T-helper 2 cell treated with Interferon-gamma antibody and Interleukin-4, amounts not matched to agents 100 ng/mL and 5 ng/mL, for 36 hours (primary cell): ENCODE measurements at regions not wholly inside any gene's neighbourhood (a gene's known extent, or its start where the extent isn't known, plus 50 kb on each side); places are given as distances from the start of the nearest gene placed in this dataset.
"Not testable (repeated sequence)": the region's sequence is repeated elsewhere in the genome, so short reads cannot be mapped to it uniquely, and the experiment has no call there.

Experiments used
- intact Hi-C: fragments of 100-400 bp; cut with micrococcal nuclease; formaldehyde crosslinking; loops from one replicate; pipeline ENCODE4 v1.15.1; 2023

GRCh38 chr15:53036641-53037040 is 246.5 kb upstream of the ONECUT1 start:
- intact Hi-C loops, result no loop called here

GRCh38 chr15:53034767-53035245 is 244.7 kb upstream of the ONECUT1 start:
- intact Hi-C loops, result no loop called here

GRCh38 chr15:53033709-53034108 is 243.6 kb upstream of the ONECUT1 start:
- intact Hi-C loops, result no loop called here

GRCh38 chr15:53031469-53031868 is 241.3 kb upstream of the ONECUT1 start:
- intact Hi-C loops, result no loop called here

GRCh38 chr15:53022788-53023187 is 232.7 kb upstream of the ONECUT1 start:
- intact Hi-C loops, result no loop called here

- intact Hi-C loops, result no loop called here
Observed at GRCh38 chr15:53013329-53013728, 223.2 kb upstream of the ONECUT1 start.

- intact Hi-C loops, result not testable (repeated sequence)
Observed at GRCh38 chr15:53011779-53012178, 221.6 kb upstream of the ONECUT1 start.

- intact Hi-C loops, result no loop called here
Observed at GRCh38 chr15:53009093-53009492, 219.0 kb upstream of the ONECUT1 start.

GRCh38 chr15:53000409-53000808 is 210.3 kb upstream of the ONECUT1 start:
- intact Hi-C loops, result no loop called here

- intact Hi-C loops, result no loop called here
Observed at GRCh38 chr15:52997123-52997522, 207.0 kb upstream of the ONECUT1 start.

GRCh38 chr15:52994290-52994689 is 204.2 kb upstream of the ONECUT1 start:
- intact Hi-C loops, result no loop called here

GRCh38 chr15:52984507-52984906 is 194.4 kb upstream of the ONECUT1 start:
- intact Hi-C loops, result no loop called here

- intact Hi-C loops, result no loop called here
Observed at GRCh38 chr15:52980446-52980845, 190.3 kb upstream of the ONECUT1 start.

GRCh38 chr15:52976516-52977075 is 186.5 kb upstream of the ONECUT1 start:
- intact Hi-C loops, result no loop called here

- intact Hi-C loops, result no loop called here
Observed at GRCh38 chr15:52975941-52976449, 185.9 kb upstream of the ONECUT1 start.

- intact Hi-C loops, result no loop called here
Observed at GRCh38 chr15:52963865-52964264, 173.7 kb upstream of the ONECUT1 start.

GRCh38 chr15:52960283-52960682 is 170.1 kb upstream of the ONECUT1 start:
- intact Hi-C loops, result no loop called here

GRCh38 chr15:52943746-52944145 is 153.6 kb upstream of the ONECUT1 start:
- intact Hi-C loops, result no loop called here

GRCh38 chr15:52936489-52936888 is 146.4 kb upstream of the ONECUT1 start:
- intact Hi-C loops, result no loop called here

- intact Hi-C loops, result no loop called here
Observed at GRCh38 chr15:52925130-52925529, 135.0 kb upstream of the ONECUT1 start.

GRCh38 chr15:52924630-52925029 is 134.5 kb upstream of the ONECUT1 start:
- intact Hi-C loops, result no loop called here

- intact Hi-C loops, result no loop called here
Observed at GRCh38 chr15:52923626-52924025, 133.5 kb upstream of the ONECUT1 start.

- intact Hi-C loops, result no loop called here
Observed at GRCh38 chr15:52922871-52923270, 132.7 kb upstream of the ONECUT1 start.

GRCh38 chr15:52912172-52912571 is 122.0 kb upstream of the ONECUT1 start:
- intact Hi-C loops, result no loop called here
